GM12892 (cell line): ENCODE measurements at regions not wholly inside any gene's neighbourhood (a gene's known extent, or its start where the extent isn't known, plus 50 kb on each side); places are given as distances from the start of the nearest gene placed in this dataset.

Experiments
- DNase-seq: peaks from one replicate; pipeline ENCODE4 v3.0.0; 2011; ENCODE audit not compliant: insufficient read length
- FAIRE-seq: peaks from 2 replicates; lab custom pipeline; 2011; peaks lifted over from hg19 to GRCh38; lab: Jason Lieb, UNC
- POLR2A ChIP-seq: IDR thresholded peaks from 2 replicates; pipeline ENCODE4 v1.6.1; 2011; ENCODE audit warnings: low read depth, low read length, control low read depth
- POLR2AphosphoS5 ChIP-seq: IDR thresholded peaks from 2 replicates; pipeline ENCODE4 v1.6.1; 2011; ENCODE audit warnings: low read depth, low read length, control low read depth
- TAF1 ChIP-seq: IDR thresholded peaks from 2 replicates; pipeline ENCODE4 v1.6.1; 2011; ENCODE audit warnings: low read depth, mild to moderate bottlenecking, control low read depth, low read length, borderline replicate concordance

- TF ChIP-seq POLR2AphosphoS5 (no peak), POLR2A (no peak), TAF1 (no peak)
- DNase-seq, result no peak
- no peak for FAIRE-seq
These were observed 213.6 kb downstream of the RPS24 start for GRCh38 chr10:78247266-78247665.

- TF ChIP-seq POLR2A (no peak), TAF1 (no peak), POLR2AphosphoS5 (no peak)
- FAIRE-seq, result no peak
- no peak for DNase-seq
These were observed 214.2 kb downstream of the RPS24 start for GRCh38 chr10:78247821-78248220.

GRCh38 chr10:78248651-78249464 lies 215.2 kb downstream of the RPS24 start:
- DNase-seq (no peak), FAIRE-seq (no peak)
- no peak for TF ChIP-seq TAF1
- TF ChIP-seq POLR2A, result no peak
- no peak for TF ChIP-seq POLR2AphosphoS5

- FAIRE-seq (no peak), DNase-seq (no peak)
- TF ChIP-seq POLR2AphosphoS5 (no peak), TAF1 (no peak), POLR2A (no peak)
These were observed 216.0 kb downstream of the RPS24 start for GRCh38 chr10:78249690-78250089.

- TF ChIP-seq POLR2A (no peak), POLR2AphosphoS5 (no peak), TAF1 (no peak)
- FAIRE-seq (no peak), DNase-seq (no peak)
These were observed 216.8 kb downstream of the RPS24 start for GRCh38 chr10:78250313-78251015.

GRCh38 chr10:78251016-78251385 lies 217.3 kb downstream of the RPS24 start:
- FAIRE-seq, result no peak
- DNase-seq, result no peak
- TF ChIP-seq TAF1, result no peak
- no peak for TF ChIP-seq POLR2A
- TF ChIP-seq POLR2AphosphoS5, result no peak

GRCh38 chr10:78252286-78252685 lies 218.6 kb downstream of the RPS24 start:
- no peak for TF ChIP-seq TAF1
- no peak for TF ChIP-seq POLR2AphosphoS5
- TF ChIP-seq POLR2A, result no peak
- no peak for DNase-seq
- FAIRE-seq, result no peak

- TF ChIP-seq POLR2AphosphoS5 (no peak), TAF1 (no peak), POLR2A (no peak)
- FAIRE-seq (no peak), DNase-seq (no peak)
These were observed 219.6 kb downstream of the RPS24 start for GRCh38 chr10:78253063-78253853.

GRCh38 chr10:78254013-78254412 lies 220.3 kb downstream of the RPS24 start:
- FAIRE-seq, result no peak
- DNase-seq, result no peak
- no peak for TF ChIP-seq POLR2A
- TF ChIP-seq POLR2AphosphoS5, result no peak
- no peak for TF ChIP-seq TAF1

GRCh38 chr10:78255214-78255613 lies 221.6 kb downstream of the RPS24 start:
- no peak for DNase-seq
- TF ChIP-seq TAF1 (no peak), POLR2A (no peak), POLR2AphosphoS5 (no peak)
- FAIRE-seq, result no peak
